Mesenchymal stem cell (in vitro differentiated cells and primary cell): ENCODE measurements at regions not wholly inside any gene's neighbourhood (a gene's known extent, or its start where the extent isn't known, plus 50 kb on each side); places are given as distances from the start of the nearest gene placed in this dataset.

Experiments
- DNase-seq: peaks from one replicate; pipeline ENCODE4 v3.0.0-alpha.2; 2013
- H2AFZ ChIP-seq: one replicate; pipeline ENCODE4 v1.6.1; 2013; ENCODE audit warnings: low read depth, mild to moderate bottlenecking, control low read depth, inconsistent platforms, low read length, moderate library complexity
- H2AK5ac ChIP-seq: 2 replicates; pipeline ENCODE4 v1.6.1; 2013; ENCODE audit warnings: low read length, moderate library complexity, mild to moderate bottlenecking, inconsistent platforms; ENCODE audit not compliant: severe bottlenecking
- H2BK120ac ChIP-seq: one replicate; pipeline ENCODE4 v1.6.1; 2013; ENCODE audit warnings: low read depth, mild to moderate bottlenecking, inconsistent platforms, low read length, moderate library complexity
- H2BK12ac ChIP-seq, 2 experiments: one replicate each; pipeline ENCODE4 v1.6.1; 2013; ENCODE audit warnings: inconsistent platforms in 2 of 2, low read length in 2 of 2, mild to moderate bottlenecking in 2 of 2, moderate library complexity in 2 of 2, control low read depth in 1 of 2
- H2BK15ac ChIP-seq: one replicate; pipeline ENCODE4 v1.6.1; 2013; ENCODE audit warnings: mild to moderate bottlenecking, low read depth, inconsistent platforms; ENCODE audit not compliant: poor library complexity, severe bottlenecking
- H2BK5ac ChIP-seq: 2 replicates; pipeline ENCODE4 v1.6.1; 2013; ENCODE audit warnings: low read depth, mild to moderate bottlenecking, low read length, control low read depth, inconsistent platforms; ENCODE audit not compliant: poor library complexity, severe bottlenecking
- H3K14ac ChIP-seq, 2 experiments: one replicate each; pipeline ENCODE4 v1.6.1; 2013; ENCODE audit warnings: inconsistent platforms in 2 of 2, low read length in 2 of 2, control low read depth in 1 of 2, mild to moderate bottlenecking in 1 of 2, moderate library complexity in 1 of 2
- H3K18ac ChIP-seq, 2 experiments: one replicate each; pipeline ENCODE4 v1.6.1; 2013; ENCODE audit warnings: inconsistent platforms in 2 of 2, low read length in 2 of 2, control low read depth in 1 of 2, low read depth in 1 of 2, mild to moderate bottlenecking in 1 of 2
- H3K23ac ChIP-seq, 2 experiments: one replicate each; pipeline ENCODE4 v1.6.1; 2013; ENCODE audit warnings: inconsistent platforms in 2 of 2, low read length in 2 of 2, mild to moderate bottlenecking in 2 of 2, moderate library complexity in 2 of 2, control low read depth in 1 of 2
- H3K27ac ChIP-seq: 2 replicates; pipeline ENCODE4 v1.5.1; 2013; ENCODE audit warnings: mild to moderate bottlenecking, moderate library complexity, low read length, control low read depth, inconsistent platforms; ENCODE audit not compliant: poor library complexity, severe bottlenecking
- H3K27me3 ChIP-seq, 2 experiments: 2 replicates each; pipeline versions ENCODE4 v1.6.1 to v1.7.0; 2013; ENCODE audit warnings: low read length in 2 of 2, mild to moderate bottlenecking in 2 of 2, moderate library complexity in 2 of 2, control low read depth in 1 of 2, inconsistent platforms in 1 of 2; ENCODE audit not compliant: control insufficient read depth in 1 of 2, insufficient read depth in 1 of 2
- H3K36me3 ChIP-seq, 2 experiments: 2 replicates each; pipeline versions ENCODE4 v1.6.1 to v1.7.0; 2013; ENCODE audit warnings: low read length in 2 of 2, control low read depth in 1 of 2, inconsistent platforms in 1 of 2, low read depth in 1 of 2, mild to moderate bottlenecking in 1 of 2; ENCODE audit not compliant: insufficient read depth in 2 of 2, control insufficient read depth in 1 of 2
- H3K4ac ChIP-seq, 2 experiments: one replicate each; pipeline ENCODE4 v1.6.1; 2013; ENCODE audit warnings: inconsistent platforms in 2 of 2, low read length in 2 of 2, mild to moderate bottlenecking in 2 of 2, moderate library complexity in 2 of 2, control low read depth in 1 of 2, low read depth in 1 of 2
- H3K4me1 ChIP-seq: 2 replicates; pipeline ENCODE4 v1.6.1; 2013; ENCODE audit warnings: low read depth, low read length, control low read depth; ENCODE audit not compliant: control insufficient read depth, insufficient read depth
- H3K4me2 ChIP-seq: 2 replicates; pipeline ENCODE4 v1.6.1; 2013; ENCODE audit warnings: low read length, mild to moderate bottlenecking, inconsistent platforms; ENCODE audit not compliant: poor library complexity, severe bottlenecking
- H3K4me3 ChIP-seq, 2 experiments: 2 replicates each; pipeline versions ENCODE4 v1.5.1 to v1.7.0; 2013; ENCODE audit warnings: low read length in 2 of 2, mild to moderate bottlenecking in 2 of 2, control low read depth in 1 of 2, low read depth in 1 of 2; ENCODE audit not compliant: insufficient read depth in 1 of 2
- H3K79me1 ChIP-seq: replicated peaks from 2 replicates; pipeline ENCODE4 v1.6.1; 2013; ENCODE audit warnings: mild to moderate bottlenecking, control low read depth, low read length, inconsistent platforms; ENCODE audit not compliant: poor library complexity, severe bottlenecking
- H3K9ac ChIP-seq: 2 replicates; pipeline ENCODE4 v1.7.0; 2013; ENCODE audit warnings: mild to moderate bottlenecking, low read length, moderate library complexity
- H3K9me3 ChIP-seq: 2 replicates; pipeline ENCODE4 v1.7.0; 2013; ENCODE audit warnings: mild to moderate bottlenecking, low read length; ENCODE audit not compliant: control insufficient read depth
- H4K8ac ChIP-seq: one replicate; pipeline ENCODE4 v1.6.1; 2013; ENCODE audit warnings: inconsistent platforms, mild to moderate bottlenecking, low read length, moderate library complexity
- H4K91ac ChIP-seq: one replicate; pipeline ENCODE4 v1.6.1; 2013; ENCODE audit warnings: mild to moderate bottlenecking, low read length, inconsistent platforms
- WGBS: methylation state at CpG from one replicate; pipeline ENCODE4 v1.1.7; 2013; ENCODE audit warnings: mixed read lengths; 5-methylcytosine and 5-hydroxymethylcytosine counted together

DNA sequence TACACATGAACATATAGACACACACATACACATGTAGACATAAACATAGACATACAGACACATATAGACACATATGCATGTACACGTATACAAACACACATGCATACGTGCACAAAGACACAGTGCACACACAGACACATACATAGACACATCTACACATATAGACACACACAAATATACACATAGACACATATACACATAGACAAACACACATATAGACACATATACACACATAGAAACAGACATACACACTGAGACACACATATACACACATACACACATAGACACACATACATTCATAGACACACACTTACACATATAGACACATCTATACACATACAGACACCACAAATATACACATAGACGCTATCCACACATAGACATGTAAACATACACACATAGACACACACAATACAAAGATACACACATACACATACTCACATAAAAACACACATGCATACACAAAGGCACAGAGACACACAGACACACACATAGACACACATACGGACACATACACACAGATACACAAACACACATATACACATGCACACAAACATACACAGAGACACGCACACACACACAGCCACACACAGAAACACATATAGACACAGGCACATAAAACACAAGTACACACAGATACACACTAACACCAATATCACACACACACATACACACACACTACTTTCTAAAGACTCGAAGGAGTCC lies 254.0 kb downstream of the TSHZ3 start:
- H3K9me3 ChIP-seq, result no peaks in the 10 kb centered on the region
- no peak overlapping the region for H3K27ac ChIP-seq
- H2AFZ ChIP-seq, result no peak overlapping the region
- no peak overlapping the region for H3K4ac ChIP-seq
- no peak overlapping the region for H3K9ac ChIP-seq
- WGBS, result 96% methylated on average over 6 of the region's 6 CpGs
- no peak overlapping the region for H2BK15ac ChIP-seq
- no peak overlapping the region for H2BK120ac ChIP-seq
- H3K27me3 ChIP-seq, result no peaks in the 10 kb centered on the region
- H3K18ac ChIP-seq, result no peak overlapping the region
- H3K79me1 ChIP-seq, result no peaks in the 10 kb centered on the region
- H3K4me1 ChIP-seq, result peaks cover 4% of the 10 kb centered on the region
- H3K36me3 ChIP-seq, result no peaks in the 10 kb centered on the region
- H2AK5ac ChIP-seq, result no peak overlapping the region
- no peak overlapping the region for H3K4me2 ChIP-seq
- H2BK5ac ChIP-seq, result no peak overlapping the region
- no peak for DNase-seq
- no peak overlapping the region for H4K8ac ChIP-seq
- H3K14ac ChIP-seq, result no peak overlapping the region
- no peak overlapping the region for H3K4me3 ChIP-seq
- H3K23ac ChIP-seq, result no peak overlapping the region
- no peak overlapping the region for H4K91ac ChIP-seq
- H2BK12ac ChIP-seq, result no peak overlapping the region

DNA sequence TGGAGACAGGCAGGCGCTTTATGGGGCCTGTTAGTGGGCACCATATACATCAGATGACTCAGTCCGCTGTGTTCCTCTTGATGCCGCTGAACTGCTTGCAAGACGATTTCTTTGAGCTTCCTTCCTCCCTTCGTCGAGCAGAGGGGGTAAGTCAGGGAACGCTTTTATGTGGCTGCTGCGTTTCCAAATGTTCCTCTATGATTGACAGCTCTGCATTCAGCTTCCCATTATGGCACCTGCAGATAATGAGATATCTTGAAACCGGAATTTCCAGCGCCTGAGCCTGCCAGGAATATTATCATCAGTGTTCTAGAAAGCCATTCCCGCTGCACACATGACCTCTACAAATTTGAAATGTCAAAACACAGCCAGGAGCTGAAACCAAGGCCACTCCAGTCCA lies 257.0 kb downstream of the TSHZ3 start:
- peak overlapping the region; percentile 23 for H2BK120ac ChIP-seq

DNA sequence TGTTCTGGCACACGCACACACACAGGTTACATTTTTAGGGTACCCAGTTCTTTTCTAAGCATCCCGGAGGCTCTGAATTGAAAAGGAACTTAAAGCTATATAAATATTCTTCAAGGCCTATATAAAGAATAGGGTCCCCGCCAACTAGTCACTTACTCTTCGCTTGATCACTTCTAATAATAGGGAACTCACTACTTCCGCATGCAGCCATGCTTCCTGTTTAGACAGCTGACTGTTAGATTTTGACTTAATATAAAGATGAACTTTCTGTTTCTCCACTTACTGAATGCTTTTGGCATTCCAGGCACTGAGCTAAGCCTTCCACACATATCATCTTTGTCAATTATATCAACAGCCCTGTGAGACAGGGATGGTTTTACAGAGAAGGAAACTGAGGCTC lies 259.6 kb downstream of the TSHZ3 start:
- no peaks in the 10 kb centered on the region for H3K27me3 ChIP-seq
- no peaks in the 10 kb centered on the region for H3K4me1 ChIP-seq
- H4K8ac ChIP-seq, result no peak overlapping the region
- H2AK5ac ChIP-seq, result no peak overlapping the region
- H2BK5ac ChIP-seq, result no peak overlapping the region
- H3K4me2 ChIP-seq, result no peak overlapping the region
- H2BK15ac ChIP-seq, result no peak overlapping the region
- H3K4me3 ChIP-seq, result no peak overlapping the region
- H3K36me3 ChIP-seq, result no peaks in the 10 kb centered on the region
- no peaks in the 10 kb centered on the region for H3K79me1 ChIP-seq
- H3K4ac ChIP-seq, result no peak overlapping the region
- H2AFZ ChIP-seq, result no peak overlapping the region
- no peak overlapping the region for H3K9ac ChIP-seq
- H4K91ac ChIP-seq, result no peak overlapping the region
- H3K9me3 ChIP-seq, result no peaks in the 10 kb centered on the region
- H3K14ac ChIP-seq, result no peak overlapping the region
- no peak overlapping the region for H3K18ac ChIP-seq
- no peak for DNase-seq
- whole genome bisulfite sequencing, result 100% methylated on average over 4 of the region's 5 CpGs
- no peak overlapping the region for H2BK120ac ChIP-seq
- H3K23ac ChIP-seq, result no peak overlapping the region
- no peak overlapping the region for H3K27ac ChIP-seq
- no peak overlapping the region for H2BK12ac ChIP-seq

More for the DNA sequence above, 257.0 kb downstream of the TSHZ3 start:
- H2AFZ ChIP-seq, result no peak overlapping the region
- no peak overlapping the region for H3K23ac ChIP-seq
- H3K36me3 ChIP-seq, result no peaks in the 10 kb centered on the region
- no peaks in the 10 kb centered on the region for H3K4me1 ChIP-seq
- H3K9ac ChIP-seq, result no peak overlapping the region
- H3K14ac ChIP-seq, result no peak overlapping the region
- no peaks in the 10 kb centered on the region for H3K27me3 ChIP-seq
- no peak overlapping the region for H2BK15ac ChIP-seq
- H3K4ac ChIP-seq, result no peak overlapping the region
- WGBS, result 89% methylated on average over 10 of the region's 11 CpGs
- no peaks in the 10 kb centered on the region for H3K9me3 ChIP-seq
- no peak overlapping the region for H2BK5ac ChIP-seq
- no peaks in the 10 kb centered on the region for H3K79me1 ChIP-seq
- H4K91ac ChIP-seq, result no peak overlapping the region
- H2AK5ac ChIP-seq, result no peak overlapping the region
- no peak overlapping the region for H4K8ac ChIP-seq
- no peak overlapping the region for H3K27ac ChIP-seq
- H2BK12ac ChIP-seq, result no peak overlapping the region
- H3K4me2 ChIP-seq, result no peak overlapping the region
- H3K4me3 ChIP-seq, result no peak overlapping the region
- no peak overlapping the region for H3K18ac ChIP-seq
- DNase-seq, result no peak

DNA sequence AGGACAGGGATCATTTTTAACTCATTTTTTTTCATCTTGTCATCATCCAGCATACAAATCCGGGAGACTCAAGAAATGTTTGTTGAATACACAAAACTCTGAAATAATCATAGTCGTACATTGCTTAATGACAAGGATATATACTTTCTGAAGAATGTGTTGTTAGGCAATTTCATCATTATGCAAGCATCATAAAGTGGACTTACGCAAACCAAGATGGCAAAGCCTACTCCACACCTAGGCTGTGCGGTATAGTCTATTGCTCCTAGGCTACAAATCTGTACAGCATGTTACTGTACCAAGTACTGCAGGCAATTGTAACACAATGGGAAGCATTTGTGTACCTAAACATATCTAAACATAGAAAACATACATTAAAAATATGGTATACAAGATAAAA lies 264.1 kb downstream of the TSHZ3 start:
- Histone ChIP-seq H4K91ac (no peak overlapping the region), H3K79me1 (no peaks in the 10 kb centered on the region), H2AFZ (no peak overlapping the region), H3K18ac (no peak overlapping the region), H3K27me3 (peaks cover 0 to 4% of the 10 kb centered on the region in 2 experiments), H3K23ac (no peak overlapping the region), H4K8ac (no peak overlapping the region), H2BK15ac (no peak overlapping the region), H2BK120ac (no peak overlapping the region), H2AK5ac (no peak overlapping the region), H3K4ac (no peak overlapping the region), H3K4me1 (no peaks in the 10 kb centered on the region), H2BK12ac (no peak overlapping the region), H3K4me2 (no peak overlapping the region), H3K9ac (no peak overlapping the region), H3K14ac (no peak overlapping the region), H3K9me3 (no peaks in the 10 kb centered on the region), H3K36me3 (no peaks in the 10 kb centered on the region), H3K4me3 (no peak overlapping the region), H3K27ac (no peak overlapping the region), H2BK5ac (no peak overlapping the region)
- no peak for DNase-seq
- WGBS, result 67% methylated on average over 2 of the region's 4 CpGs
